ENCODE measurements at regions not wholly inside any gene's neighbourhood (a gene's known extent, or its start where the extent isn't known, plus 50 kb on each side); places are given as distances from the start of the nearest gene placed in this dataset.

DNA sequence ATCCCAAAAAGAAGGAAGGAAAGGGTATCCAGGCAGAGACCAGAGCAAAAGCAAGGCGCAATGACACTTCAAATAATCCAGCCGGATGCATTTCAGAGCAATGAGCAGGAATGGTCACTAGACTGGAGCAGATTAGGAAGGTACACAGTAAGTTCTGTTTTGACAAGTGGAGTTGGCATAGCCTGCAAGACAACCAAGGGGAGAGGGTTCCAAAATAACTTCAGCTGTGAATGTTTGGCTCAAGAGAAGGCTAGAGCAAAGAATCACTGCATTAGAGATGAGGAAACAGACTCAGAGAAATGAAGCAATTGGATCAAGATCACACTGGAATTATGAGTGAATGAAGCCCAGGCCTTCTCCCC, 90.0 kb upstream of the EGFL6 start:
- no peaks in the 10 kb centered on the region for H3K4me1 Mint-ChIP-seq (ENCODE audit: low read depth)
- peaks cover 15% of the 10 kb centered on the region for H3K9me3 Mint-ChIP-seq (ENCODE audit: low read depth)
- H3K4me3 Mint-ChIP-seq (ENCODE audit: low read depth), result no peak overlapping the region
- no peak for TF ChIP-seq CTCF (IDR thresholded peaks at IDR 0.05; ENCODE audit: unreplicated experiment)
- no peaks in the 10 kb centered on the region for H3K27me3 Mint-ChIP-seq
- H3K36me3 Mint-ChIP-seq (ENCODE audit: insufficient read depth), result peaks cover 2% of the 10 kb centered on the region
- H3K27ac Mint-ChIP-seq, result no peak overlapping the region
- no peak for DNase-seq (ENCODE audit: low spot score, unreplicated experiment)

DNA sequence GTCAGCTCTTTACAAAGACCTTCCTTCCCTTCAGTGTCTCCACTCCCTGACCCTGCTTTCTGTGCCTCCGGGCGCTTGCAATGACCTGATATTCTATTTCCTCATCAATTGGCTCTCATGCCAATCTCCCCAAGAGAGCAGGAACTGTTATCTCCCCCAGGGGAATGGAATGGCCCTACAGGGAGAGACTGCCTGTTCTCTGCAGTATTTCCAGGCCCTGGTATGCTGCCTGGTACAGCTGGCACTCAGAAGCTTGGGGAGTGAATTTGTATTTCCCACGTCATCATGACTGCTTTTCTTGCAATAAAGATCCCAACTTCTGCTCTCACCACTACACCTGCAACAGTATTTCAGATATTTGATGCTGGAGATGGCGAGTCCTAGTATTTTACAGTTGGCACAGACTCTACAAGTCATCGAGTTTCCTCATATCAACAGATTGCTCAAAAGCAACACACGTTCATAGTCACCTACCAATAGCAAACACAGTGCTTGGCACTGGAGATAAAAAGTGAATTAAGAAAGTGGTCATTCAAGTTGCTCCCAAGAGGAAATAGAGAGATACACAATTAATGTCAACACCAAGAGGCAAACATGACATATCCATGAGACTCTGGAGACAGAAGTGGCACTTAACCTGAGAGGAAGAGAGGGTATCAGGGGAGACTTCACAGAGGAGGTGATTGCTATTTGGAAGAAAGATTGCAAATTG, 90.5 kb upstream of the EGFL6 start:
- H3K27ac Mint-ChIP-seq, result no peak overlapping the region
- DNase-seq (ENCODE audit: low spot score, unreplicated experiment), result no peak

DNA sequence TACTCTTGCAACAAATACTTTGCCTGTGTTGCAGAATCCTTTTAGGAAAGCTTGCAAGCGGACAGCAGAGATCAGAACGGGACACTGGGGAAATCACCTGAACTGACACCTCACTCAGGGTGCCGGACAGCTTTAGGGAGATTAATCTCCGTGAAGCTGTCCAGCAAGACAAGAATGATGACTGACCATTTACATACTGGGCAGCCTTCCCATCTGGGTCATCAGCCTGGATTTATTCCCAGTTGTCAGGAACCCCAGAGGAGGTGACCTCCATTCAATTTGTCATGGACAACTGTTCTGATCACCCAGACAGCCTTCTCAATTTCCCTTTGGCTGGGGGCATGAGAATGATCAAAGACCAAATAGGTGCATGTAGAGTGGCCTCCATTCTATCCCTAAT, 93.0 kb upstream of the EGFL6 start:
- Mint-ChIP-seq H3K27me3 (no peaks in the 10 kb centered on the region), H3K4me3 (ENCODE audit: low read depth) (no peak overlapping the region), H3K27ac (no peak overlapping the region), H3K36me3 (ENCODE audit: insufficient read depth) (peaks cover 2% of the 10 kb centered on the region), H3K4me1 (ENCODE audit: low read depth) (peaks cover 5% of the 10 kb centered on the region), H3K9me3 (ENCODE audit: low read depth) (peaks cover 21% of the 10 kb centered on the region)
- no peak for TF ChIP-seq CTCF (IDR thresholded peaks at IDR 0.05; ENCODE audit: unreplicated experiment)
- no peak for DNase-seq (ENCODE audit: low spot score, unreplicated experiment)

More for the DNA sequence above, 90.5 kb upstream of the EGFL6 start:
- no peak overlapping the region for H3K4me3 Mint-ChIP-seq (ENCODE audit: low read depth)
- H3K4me1 Mint-ChIP-seq (ENCODE audit: low read depth), result no peaks in the 10 kb centered on the region
- H3K36me3 Mint-ChIP-seq (ENCODE audit: insufficient read depth), result peaks cover 2% of the 10 kb centered on the region
- no peaks in the 10 kb centered on the region for H3K27me3 Mint-ChIP-seq
- no peak for TF ChIP-seq CTCF (IDR thresholded peaks at IDR 0.05; ENCODE audit: unreplicated experiment)
- peaks cover 15% of the 10 kb centered on the region for H3K9me3 Mint-ChIP-seq (ENCODE audit: low read depth)

DNA sequence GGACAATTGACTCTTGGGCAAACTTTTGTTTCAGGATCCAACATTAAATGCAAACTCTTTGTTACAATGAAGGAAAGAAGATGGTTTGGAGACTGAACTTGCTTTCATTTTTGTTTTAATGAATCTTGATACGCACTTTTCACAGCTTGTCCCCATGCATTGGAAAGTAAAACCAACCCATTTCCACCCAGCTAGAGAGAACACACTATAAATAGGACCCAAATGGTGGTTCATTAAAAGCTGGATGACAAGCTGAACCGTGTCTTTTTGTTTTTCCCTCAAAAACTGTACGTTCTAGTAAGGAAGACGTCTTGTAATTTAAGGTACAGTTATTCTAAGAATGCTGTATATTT, 95.3 kb upstream of the EGFL6 start:
- no peak for DNase-seq (ENCODE audit: low spot score, unreplicated experiment)
- peaks cover 20% of the 10 kb centered on the region for H3K9me3 Mint-ChIP-seq (ENCODE audit: low read depth)
- no peak for TF ChIP-seq CTCF (IDR thresholded peaks at IDR 0.05; ENCODE audit: unreplicated experiment)
- no peak overlapping the region for H3K4me3 Mint-ChIP-seq (ENCODE audit: low read depth)
- H3K27me3 Mint-ChIP-seq, result no peaks in the 10 kb centered on the region
- no peak overlapping the region for H3K27ac Mint-ChIP-seq
- H3K4me1 Mint-ChIP-seq (ENCODE audit: low read depth), result peaks cover 5% of the 10 kb centered on the region
- H3K36me3 Mint-ChIP-seq (ENCODE audit: insufficient read depth), result peaks cover 1% of the 10 kb centered on the region

GRCh38 chrX:13473442-13474163, 95.8 kb upstream of the EGFL6 start:
- DNase-seq (ENCODE audit: low spot score, unreplicated experiment), result no peak
- no peak for TF ChIP-seq CTCF (IDR thresholded peaks at IDR 0.05; ENCODE audit: unreplicated experiment)
- peaks cover 5% of the 10 kb centered on the region for H3K4me1 Mint-ChIP-seq (ENCODE audit: low read depth)
- peaks cover 24% of the 10 kb centered on the region for H3K9me3 Mint-ChIP-seq (ENCODE audit: low read depth)
- no peak overlapping the region for H3K4me3 Mint-ChIP-seq (ENCODE audit: low read depth)
- no peaks in the 10 kb centered on the region for H3K36me3 Mint-ChIP-seq (ENCODE audit: insufficient read depth)
- no peaks in the 10 kb centered on the region for H3K27me3 Mint-ChIP-seq
- no peak overlapping the region for H3K27ac Mint-ChIP-seq
